Stimulated activated naive CD8-positive, alpha-beta T cell treated with anti-CD3 and anti-CD28 coated beads, Interleukin-15, Interleukin-2, amounts not matched to agents 100 ng/mL and 50 ng/mL, for 24 hours (primary cell): ENCODE measurements at regions not wholly inside any gene's neighbourhood (a gene's known extent, or its start where the extent isn't known, plus 50 kb on each side); places are given as distances from the start of the nearest gene placed in this dataset.

ENCODE experiments used
- H3K27ac Mint-ChIP-seq: one replicate; pipeline ENCODE4 v1.8.0; 2021; ENCODE audit warnings: mild to moderate bottlenecking, mixed read lengths
- H3K27me3 Mint-ChIP-seq: one replicate; pipeline ENCODE4 v1.8.0; 2021; ENCODE audit warnings: mixed read lengths
- H3K36me3 Mint-ChIP-seq: one replicate; pipeline ENCODE4 v1.8.0; 2021; ENCODE audit warnings: low read depth, mixed read lengths
- H3K4me1 Mint-ChIP-seq: one replicate; pipeline ENCODE4 v1.8.0; 2021; ENCODE audit warnings: low read depth, mixed read lengths
- H3K4me3 Mint-ChIP-seq: one replicate; pipeline ENCODE4 v1.8.0; 2021; ENCODE audit warnings: mild to moderate bottlenecking, mixed read lengths
- H3K9me3 Mint-ChIP-seq: one replicate; pipeline ENCODE4 v1.8.0; 2021; ENCODE audit warnings: mixed read lengths

- Mint-ChIP-seq H3K4me1 (peaks cover 55% of the 10 kb centered on the region), H3K27ac (peak overlapping the region; percentile 10), H3K27me3 (no peaks in the 10 kb centered on the region), H3K36me3 (peaks cover 8% of the 10 kb centered on the region), H3K9me3 (peaks cover 6% of the 10 kb centered on the region), H3K4me3 (no peak overlapping the region)
Measured at GRCh38 chr1:224500796-224501195, 66.2 kb upstream of the WDR26 start.

- no peaks in the 10 kb centered on the region for H3K27me3 Mint-ChIP-seq
- H3K4me3 Mint-ChIP-seq = no peak overlapping the region
- peaks cover 54% of the 10 kb centered on the region for H3K4me1 Mint-ChIP-seq
- H3K9me3 Mint-ChIP-seq = peaks cover 3% of the 10 kb centered on the region
- peak overlapping the region; percentile 40 for H3K27ac Mint-ChIP-seq
- peaks cover 3% of the 10 kb centered on the region for H3K36me3 Mint-ChIP-seq
Measured at GRCh38 chr1:224501836-224502235, 67.2 kb upstream of the WDR26 start.

- Mint-ChIP-seq H3K4me3 (no peak overlapping the region), H3K4me1 (peaks cover 46% of the 10 kb centered on the region), H3K36me3 (no peaks in the 10 kb centered on the region), H3K27me3 (no peaks in the 10 kb centered on the region), H3K27ac (no peak overlapping the region), H3K9me3 (no peaks in the 10 kb centered on the region)
Measured at GRCh38 chr1:224502459-224503160, 68.0 kb upstream of the WDR26 start.

GRCh38 chr1:224503161-224504118 lies 68.8 kb upstream of the WDR26 start:
- Mint-ChIP-seq H3K36me3 (no peaks in the 10 kb centered on the region), H3K4me3 (no peak overlapping the region), H3K9me3 (no peaks in the 10 kb centered on the region), H3K4me1 (peaks cover 38% of the 10 kb centered on the region), H3K27ac (no peak overlapping the region), H3K27me3 (no peaks in the 10 kb centered on the region)

- Mint-ChIP-seq H3K4me1 (peaks cover 28% of the 10 kb centered on the region), H3K9me3 (no peaks in the 10 kb centered on the region), H3K27ac (no peak overlapping the region)
Measured at GRCh38 chr1:224504297-224505041, 69.9 kb upstream of the WDR26 start.

GRCh38 chr1:224505454-224506093 lies 71.0 kb upstream of the WDR26 start:
- Mint-ChIP-seq H3K4me3 (no peak overlapping the region), H3K27me3 (no peaks in the 10 kb centered on the region)

More at GRCh38 chr1:224504297-224505041, 69.9 kb upstream of the WDR26 start:
- Mint-ChIP-seq H3K27me3 (no peaks in the 10 kb centered on the region), H3K36me3 (no peaks in the 10 kb centered on the region), H3K4me3 (no peak overlapping the region)

GRCh38 chr1:224506141-224506814 lies 71.7 kb upstream of the WDR26 start:
- Mint-ChIP-seq H3K4me1 (peaks cover 18% of the 10 kb centered on the region), H3K27me3 (no peaks in the 10 kb centered on the region), H3K9me3 (no peaks in the 10 kb centered on the region), H3K27ac (no peak overlapping the region), H3K4me3 (no peak overlapping the region), H3K36me3 (no peaks in the 10 kb centered on the region)

More at GRCh38 chr1:224505454-224506093, 71.0 kb upstream of the WDR26 start:
- no peaks in the 10 kb centered on the region for H3K36me3 Mint-ChIP-seq
- H3K27ac Mint-ChIP-seq = no peak overlapping the region
- no peaks in the 10 kb centered on the region for H3K9me3 Mint-ChIP-seq
- peaks cover 23% of the 10 kb centered on the region for H3K4me1 Mint-ChIP-seq

GRCh38 chr1:224507771-224508523 lies 73.3 kb upstream of the WDR26 start:
- no peaks in the 10 kb centered on the region for H3K27me3 Mint-ChIP-seq
- H3K36me3 Mint-ChIP-seq = no peaks in the 10 kb centered on the region
- peaks cover 10% of the 10 kb centered on the region for H3K4me1 Mint-ChIP-seq
- no peak overlapping the region for H3K4me3 Mint-ChIP-seq
- H3K9me3 Mint-ChIP-seq = no peaks in the 10 kb centered on the region
- H3K27ac Mint-ChIP-seq = no peak overlapping the region

- H3K27ac Mint-ChIP-seq = no peak overlapping the region
- no peaks in the 10 kb centered on the region for H3K27me3 Mint-ChIP-seq
- H3K9me3 Mint-ChIP-seq = no peaks in the 10 kb centered on the region
- H3K4me1 Mint-ChIP-seq = no peaks in the 10 kb centered on the region
- no peaks in the 10 kb centered on the region for H3K36me3 Mint-ChIP-seq
- no peak overlapping the region for H3K4me3 Mint-ChIP-seq
Measured at GRCh38 chr1:224509907-224510306, 75.3 kb upstream of the WDR26 start.

- no peaks in the 10 kb centered on the region for H3K27me3 Mint-ChIP-seq
- no peaks in the 10 kb centered on the region for H3K36me3 Mint-ChIP-seq
- no peak overlapping the region for H3K27ac Mint-ChIP-seq
- no peaks in the 10 kb centered on the region for H3K9me3 Mint-ChIP-seq
- no peak overlapping the region for H3K4me3 Mint-ChIP-seq
- H3K4me1 Mint-ChIP-seq = no peaks in the 10 kb centered on the region
Measured at GRCh38 chr1:224510880-224511645, 76.5 kb upstream of the WDR26 start.

GRCh38 chr1:224512600-224513151 lies 78.1 kb upstream of the WDR26 start:
- Mint-ChIP-seq H3K27ac (no peak overlapping the region), H3K27me3 (no peaks in the 10 kb centered on the region), H3K4me1 (no peaks in the 10 kb centered on the region), H3K9me3 (no peaks in the 10 kb centered on the region), H3K36me3 (no peaks in the 10 kb centered on the region), H3K4me3 (no peak overlapping the region)

- Mint-ChIP-seq H3K9me3 (no peaks in the 10 kb centered on the region), H3K36me3 (no peaks in the 10 kb centered on the region), H3K4me1 (no peaks in the 10 kb centered on the region), H3K27ac (no peak overlapping the region), H3K4me3 (no peak overlapping the region), H3K27me3 (no peaks in the 10 kb centered on the region)
Measured at GRCh38 chr1:224513383-224513782, 78.8 kb upstream of the WDR26 start.

- no peaks in the 10 kb centered on the region for H3K27me3 Mint-ChIP-seq
- H3K9me3 Mint-ChIP-seq = no peaks in the 10 kb centered on the region
- H3K27ac Mint-ChIP-seq = no peak overlapping the region
- no peaks in the 10 kb centered on the region for H3K4me1 Mint-ChIP-seq
- H3K4me3 Mint-ChIP-seq = no peak overlapping the region
- no peaks in the 10 kb centered on the region for H3K36me3 Mint-ChIP-seq
Measured at GRCh38 chr1:224513787-224514209, 79.2 kb upstream of the WDR26 start.
